GM12878 (cell line): ENCODE measurements at regions not wholly inside any gene's neighbourhood (a gene's known extent, or its start where the extent isn't known, plus 50 kb on each side); places are given as distances from the start of the nearest gene placed in this dataset.

Experiments
- ATAC-seq: fragments of 200-7000 bp; cut with Tn5 transposase; 3 replicates; pipeline ENCODE4 v1.9.1; 2020; ENCODE audit warnings: mild to moderate bottlenecking, moderate library complexity
- BruUV-seq: library from RNA; stranded (reverse); fragments of 400-500 nt; replicated peaks from 2 replicates; lab custom pipeline; 2021; lab: Mats Ljungman, UMichigan
- CTCF ChIA-PET: fragments of 300-600 bp; sonication (Branson Sonifier 250); formaldehyde crosslinking; extraction: SDS; loops from one replicate; lab custom pipeline; 2021; ENCODE audit warnings: inconsistent platforms; lab: Yijun Ruan, JAX
- POLR2A ChIA-PET: fragments of 350-600 bp; formaldehyde crosslinking; extraction: SDS; loops from one replicate; lab custom pipeline; 2021; ENCODE audit warnings: inconsistent platforms; lab: Charles Lee
- RAD21 ChIA-PET: fragments of 300-600 bp; sonication (Branson Sonifier 250); formaldehyde crosslinking; loops from one replicate; lab custom pipeline; 2023; ENCODE audit warnings: antibody characterized with exemption; ENCODE audit not compliant: unreplicated experiment; lab: Charles Lee
- SMC1A ChIA-PET: fragments of 300-600 bp; sonication (Branson Sonifier 250); formaldehyde crosslinking; loops from one replicate; lab custom pipeline; 2023; ENCODE audit not compliant: unreplicated experiment, uncharacterized antibody; lab: Charles Lee
- DNase-seq: peaks from one replicate; pipeline ENCODE4 v3.0.0-alpha.2; 2011; ENCODE audit warnings: low read depth, low spot score
- FAIRE-seq: peaks from 3 replicates; lab custom pipeline; 2011; peaks lifted over from hg19 to GRCh38; lab: Jason Lieb, UNC
- H2AFZ ChIP-seq: 2 replicates; pipeline ENCODE4 v1.6.0; 2011; ENCODE audit warnings: low read depth, low read length, control low read depth; ENCODE audit not compliant: control insufficient read depth
- H3K27ac ChIP-seq: 2 replicates; pipeline ENCODE4 v1.5.1; 2011; ENCODE audit warnings: control low read depth; ENCODE audit not compliant: control insufficient read depth, insufficient read depth
- H3K27me3 ChIP-seq, 2 experiments: replicated peaks in 1 of 2; 2 replicates each; pipeline versions ENCODE4 v1.6.0 to v1.6.1; 2011; ENCODE audit warnings: low read length in 1 of 2; ENCODE audit not compliant: control insufficient read depth in 2 of 2, insufficient read depth in 2 of 2
- H3K36me3 ChIP-seq, 2 experiments: 2 replicates each; pipeline ENCODE4 v1.5.1; 2011; ENCODE audit warnings: low read length in 1 of 2; ENCODE audit not compliant: control insufficient read depth in 2 of 2, insufficient read depth in 2 of 2
- H3K4me1 ChIP-seq: 2 replicates; pipeline ENCODE4 v1.6.1; 2011; ENCODE audit warnings: mild to moderate bottlenecking, low read length, moderate library complexity, mixed read lengths; ENCODE audit not compliant: control insufficient read depth, insufficient read depth
- H3K4me2 ChIP-seq: 2 replicates; pipeline ENCODE4 v1.6.0; 2011; ENCODE audit warnings: control low read depth; ENCODE audit not compliant: control insufficient read depth, insufficient read depth
- H3K4me3 ChIP-seq: fragments of 200-600 bp; sonication (generic); 2 replicates; pipeline ENCODE4 v1.5.1; 2016
- H3K79me2 ChIP-seq: 2 replicates; pipeline ENCODE4 v1.6.0; 2011; ENCODE audit warnings: low read length; ENCODE audit not compliant: control insufficient read depth, insufficient read depth
- H3K9ac ChIP-seq: 2 replicates; pipeline ENCODE4 v1.8.0; 2011; ENCODE audit warnings: low read length, control low read depth, mixed read lengths; ENCODE audit not compliant: control insufficient read depth, insufficient read depth
- H3K9me3 ChIP-seq: replicated peaks from 3 replicates; pipeline ENCODE4 v1.5.1; 2011; ENCODE audit warnings: mild to moderate bottlenecking, low read length; ENCODE audit not compliant: control insufficient read depth, insufficient read depth
- H4K20me1 ChIP-seq: 2 replicates; pipeline ENCODE4 v1.6.0; 2011; ENCODE audit not compliant: control insufficient read depth, insufficient read depth
- BCL3 ChIP-seq: IDR thresholded peaks from 2 replicates; pipeline ENCODE4 v1.6.1; 2011; ENCODE audit warnings: borderline replicate concordance, low read depth, mild to moderate bottlenecking, moderate library complexity, low read length; ENCODE audit not compliant: insufficient read depth, poor library complexity, severe bottlenecking
- ETV6 ChIP-seq, 2 experiments: fragments of 450-650 bp in 1 of 2; IDR thresholded peaks in 1 of 2; conservative IDR thresholded peaks in 1 of 2; 2 replicates each; pipeline ENCODE4 v1.6.1; 2014; ENCODE audit warnings: antibody characterized with exemption in 1 of 2, borderline replicate concordance in 1 of 2, low read depth in 1 of 2, mild to moderate bottlenecking in 1 of 2, moderate library complexity in 1 of 2
- FOXK2 ChIP-seq: fragments of 450-650 bp; IDR thresholded peaks from 2 replicates; pipeline ENCODE4 v1.6.1; 2017; ENCODE audit warnings: mild to moderate bottlenecking, moderate library complexity
- FOXM1 ChIP-seq: IDR thresholded peaks from 2 replicates; pipeline ENCODE4 v1.6.1; 2012; ENCODE audit warnings: low read depth, mild to moderate bottlenecking, inconsistent platforms, low read length, moderate library complexity
- JUND ChIP-seq: IDR thresholded peaks from 2 replicates; pipeline ENCODE4 v1.6.1; 2012; ENCODE audit warnings: low read depth, mild to moderate bottlenecking, low read length, improper control_type of control experiment, moderate library complexity
- KDM1A ChIP-seq: fragments of 200-600 bp; sonication (generic); IDR thresholded peaks from 2 replicates; pipeline ENCODE4 v1.6.1; 2016; ENCODE audit warnings: borderline replicate concordance
- MEF2A ChIP-seq: IDR thresholded peaks from 2 replicates; pipeline ENCODE4 v1.6.1; 2011; ENCODE audit warnings: low read depth, mild to moderate bottlenecking, low read length, moderate library complexity; ENCODE audit not compliant: insufficient read depth
- MYB ChIP-seq: fragments of 150-350 bp; IDR thresholded peaks from 2 replicates; pipeline ENCODE4 v1.6.1; 2014; ENCODE audit warnings: mild to moderate bottlenecking, low read depth, low read length, borderline replicate concordance
- NFXL1 ChIP-seq: fragments of 450-650 bp; IDR thresholded peaks from 2 replicates; pipeline ENCODE4 v1.6.1; 2017; ENCODE audit warnings: antibody characterized with exemption, mild to moderate bottlenecking, borderline replicate concordance
- PAX5 ChIP-seq: IDR thresholded peaks from 2 replicates; pipeline ENCODE4 v1.6.1; 2011; ENCODE audit warnings: low read depth, low read length, borderline replicate concordance
- POLR2A ChIP-seq: IDR thresholded peaks from 2 replicates; pipeline ENCODE4 v1.6.1; 2011; ENCODE audit warnings: low read depth, mild to moderate bottlenecking, low read length
- POLR2AphosphoS5 ChIP-seq: IDR thresholded peaks from 2 replicates; pipeline ENCODE4 v1.6.1; 2011; ENCODE audit warnings: mild to moderate bottlenecking, low read length, inconsistent platforms
- TAF1 ChIP-seq: IDR thresholded peaks from 2 replicates; pipeline ENCODE4 v1.6.1; 2011; ENCODE audit warnings: mild to moderate bottlenecking, low read depth, low read length, borderline replicate concordance
- YBX1 ChIP-seq: fragments of 450-650 bp; IDR thresholded peaks from 2 replicates; pipeline ENCODE4 v1.6.1; 2016; ENCODE audit warnings: antibody characterized with exemption
- ZNF207 ChIP-seq: fragments of 450-650 bp; IDR thresholded peaks from 2 replicates; pipeline ENCODE4 v1.6.1; 2014; ENCODE audit warnings: antibody characterized with exemption, mild to moderate bottlenecking, borderline replicate concordance
- ZNF274 ChIP-seq: IDR thresholded peaks from one replicate; pipeline ENCODE4 v1.8.0; 2011; ENCODE audit not compliant: insufficient read length, insufficient read depth
- ZNF384 ChIP-seq: IDR thresholded peaks from 2 replicates; pipeline ENCODE4 v1.6.1; 2012; ENCODE audit warnings: low read depth, mild to moderate bottlenecking, low read length, improper control_type of control experiment, borderline replicate concordance
- in situ Hi-C: fragments of 300-500 bp; cut with MboI; formaldehyde crosslinking; loops from 9 replicates; pipeline ENCODE4 v1.14.3; 2018; ENCODE audit warnings: mixed read lengths
- intact Hi-C: fragments of 100-400 bp; cut with micrococcal nuclease; formaldehyde crosslinking; loops from one replicate; pipeline ENCODE4 v1.14.2; 2022; ENCODE audit not compliant: unreplicated experiment
- TF ChIP-seq, protein P1 (sequence below): fragments of 450-650 bp; IDR thresholded peaks from 2 replicates; pipeline ENCODE4 v1.6.1; 2017; ENCODE audit warnings: antibody characterized with exemption, mild to moderate bottlenecking, moderate library complexity

GRCh38 chr4:104093247-104093646 lies 373.5 kb upstream of the TACR3 start:
- Histone ChIP-seq H3K4me2 (no peak overlapping the region), H3K79me2 (no peaks in the 10 kb centered on the region), H3K4me3 (no peak overlapping the region), H3K4me1 (no peaks in the 10 kb centered on the region), H3K9ac (no peak overlapping the region), H3K27me3 (no peaks in the 10 kb centered on the region), H4K20me1 (no peaks in the 10 kb centered on the region), H3K36me3 (no peaks in the 10 kb centered on the region), H2AFZ (no peak overlapping the region), H3K9me3 (no peaks in the 10 kb centered on the region), H3K27ac (no peak overlapping the region)
- no peak for ATAC-seq
- DNase-seq = no peak
- RAD21 ChIA-PET = no interaction called here
- BruUV-seq = no TSS peak
- TF ChIP-seq MEF2A = no peak
- no peak for TF ChIP-seq KDM1A
- no peak for TF ChIP-seq BCL3
- no peak for TF ChIP-seq YBX1
- TF ChIP-seq, protein P1, sequence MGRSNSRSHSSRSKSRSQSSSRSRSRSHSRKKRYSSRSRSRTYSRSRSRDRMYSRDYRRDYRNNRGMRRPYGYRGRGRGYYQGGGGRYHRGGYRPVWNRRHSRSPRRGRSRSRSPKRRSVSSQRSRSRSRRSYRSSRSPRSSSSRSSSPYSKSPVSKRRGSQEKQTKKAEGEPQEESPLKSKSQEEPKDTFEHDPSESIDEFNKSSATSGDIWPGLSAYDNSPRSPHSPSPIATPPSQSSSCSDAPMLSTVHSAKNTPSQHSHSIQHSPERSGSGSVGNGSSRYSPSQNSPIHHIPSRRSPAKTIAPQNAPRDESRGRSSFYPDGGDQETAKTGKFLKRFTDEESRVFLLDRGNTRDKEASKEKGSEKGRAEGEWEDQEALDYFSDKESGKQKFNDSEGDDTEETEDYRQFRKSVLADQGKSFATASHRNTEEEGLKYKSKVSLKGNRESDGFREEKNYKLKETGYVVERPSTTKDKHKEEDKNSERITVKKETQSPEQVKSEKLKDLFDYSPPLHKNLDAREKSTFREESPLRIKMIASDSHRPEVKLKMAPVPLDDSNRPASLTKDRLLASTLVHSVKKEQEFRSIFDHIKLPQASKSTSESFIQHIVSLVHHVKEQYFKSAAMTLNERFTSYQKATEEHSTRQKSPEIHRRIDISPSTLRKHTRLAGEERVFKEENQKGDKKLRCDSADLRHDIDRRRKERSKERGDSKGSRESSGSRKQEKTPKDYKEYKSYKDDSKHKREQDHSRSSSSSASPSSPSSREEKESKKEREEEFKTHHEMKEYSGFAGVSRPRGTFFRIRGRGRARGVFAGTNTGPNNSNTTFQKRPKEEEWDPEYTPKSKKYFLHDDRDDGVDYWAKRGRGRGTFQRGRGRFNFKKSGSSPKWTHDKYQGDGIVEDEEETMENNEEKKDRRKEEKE = no peak
- no peak for TF ChIP-seq POLR2AphosphoS5
- no peak for TF ChIP-seq FOXK2
- no peak for TF ChIP-seq FOXM1
- no peak for TF ChIP-seq JUND
- no peak for TF ChIP-seq NFXL1
- TF ChIP-seq POLR2A = no peak
- no peak for TF ChIP-seq ETV6 (conservative IDR thresholded peaks at IDR 0.05 in 1 of 2, IDR thresholded peaks at IDR 0.05 in 1 of 2; ENCODE audit: borderline replicate concordance in 1 of 2, low read depth in 1 of 2)
- no peak for TF ChIP-seq ZNF384
- no peak for TF ChIP-seq PAX5
- no peak for TF ChIP-seq ZNF274
- TF ChIP-seq TAF1 = no peak
- no peak for TF ChIP-seq ZNF207
- TF ChIP-seq MYB = no peak
- SMC1A ChIA-PET = interaction anchor here (0.7 kb wide), 1 partner anchor 63 kb away, joined by 3 read pairs; no protein-coding TSS in a partner anchor
- CTCF ChIA-PET = interaction anchor here (0.9 kb wide), 1 partner anchor 39 kb away, joined by 3 read pairs; no protein-coding TSS in a partner anchor
- in situ Hi-C loops (no loop called here), intact Hi-C loops (no loop called here)
- POLR2A ChIA-PET = no interaction called here
- FAIRE-seq = no peak
